ENCODE measurements at regions not wholly inside any gene's neighbourhood (a gene's known extent, or its start where the extent isn't known, plus 50 kb on each side); places are given as distances from the start of the nearest gene placed in this dataset.
"Not testable (repeated sequence)": the region's sequence is repeated elsewhere in the genome, so short reads cannot be mapped to it uniquely, and the experiment has no call there.

- DNase-seq (ENCODE audit: low spot score): no peak
- in situ Hi-C loops (cut with MboI; ENCODE audit: low sequenced_read_pairs, unreplicated experiment): no loop called here
- no peak for TF ChIP-seq CTCF (IDR thresholded peaks at IDR 0.05; ENCODE audit: borderline replicate concordance, control extremely low read depth, extremely low read depth, insufficient read depth, missing control alignments)
Observed at GRCh38 chr2:130289780-130290179, 52.9 kb upstream of the IMP4 start.

DNA sequence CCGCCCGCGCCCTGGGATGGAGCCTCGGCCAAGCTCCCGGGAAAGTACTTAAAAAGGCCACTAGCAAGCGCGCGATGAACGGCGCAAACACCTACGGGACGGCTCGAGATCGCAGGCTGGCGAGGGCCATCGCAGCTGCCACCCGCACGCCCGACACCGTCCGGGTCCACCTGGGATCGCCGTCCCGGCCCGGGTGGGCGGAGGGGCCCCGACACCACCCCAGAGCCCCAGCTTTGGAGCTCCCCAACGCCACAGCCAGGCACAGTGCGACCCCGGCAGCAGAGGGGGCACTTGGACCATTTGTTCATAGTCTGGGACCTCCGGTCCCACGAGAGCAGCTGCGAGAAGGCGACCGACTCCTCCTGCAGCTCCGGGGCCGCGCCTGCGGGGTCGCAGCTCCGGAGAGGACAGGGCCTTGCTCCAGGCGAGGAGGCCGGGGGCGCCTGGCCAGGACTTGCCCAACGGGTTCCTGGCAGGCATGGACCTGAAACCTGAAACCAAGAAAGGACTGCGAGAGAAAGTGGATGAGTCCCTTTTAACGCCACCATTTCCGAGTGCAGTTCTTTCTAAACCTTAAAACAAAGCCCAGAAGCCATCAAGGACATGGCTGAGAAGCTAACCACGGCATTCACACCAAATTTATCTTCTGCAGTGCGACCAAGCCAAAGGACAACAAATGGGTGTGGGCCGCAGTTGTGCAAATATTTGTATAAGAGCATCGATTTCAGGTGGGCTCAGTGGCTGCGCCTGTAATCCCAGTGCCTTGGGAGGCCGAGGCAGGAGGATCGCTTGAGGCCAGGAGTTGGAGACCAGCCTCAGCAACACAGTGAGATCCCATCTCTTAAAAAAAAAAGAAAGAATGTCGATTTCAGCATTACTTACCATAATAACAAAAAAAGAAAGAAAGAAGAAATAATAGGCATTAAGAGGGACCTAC lies 54.0 kb upstream of the IMP4 start:
- in situ Hi-C loops (cut with MboI; ENCODE audit: low sequenced_read_pairs, unreplicated experiment): no loop called here
- no peak for DNase-seq (ENCODE audit: low spot score)
- TF ChIP-seq CTCF (IDR thresholded peaks at IDR 0.05; ENCODE audit: borderline replicate concordance, control extremely low read depth, extremely low read depth, insufficient read depth, missing control alignments): no peak

GRCh38 chr2:130287656-130288026 lies 55.1 kb upstream of the IMP4 start:
- in situ Hi-C loops (cut with MboI; ENCODE audit: low sequenced_read_pairs, unreplicated experiment): no loop called here
- no peak for DNase-seq (ENCODE audit: low spot score)
- no peak for TF ChIP-seq CTCF (IDR thresholded peaks at IDR 0.05; ENCODE audit: borderline replicate concordance, control extremely low read depth, extremely low read depth, insufficient read depth, missing control alignments)

DNA sequence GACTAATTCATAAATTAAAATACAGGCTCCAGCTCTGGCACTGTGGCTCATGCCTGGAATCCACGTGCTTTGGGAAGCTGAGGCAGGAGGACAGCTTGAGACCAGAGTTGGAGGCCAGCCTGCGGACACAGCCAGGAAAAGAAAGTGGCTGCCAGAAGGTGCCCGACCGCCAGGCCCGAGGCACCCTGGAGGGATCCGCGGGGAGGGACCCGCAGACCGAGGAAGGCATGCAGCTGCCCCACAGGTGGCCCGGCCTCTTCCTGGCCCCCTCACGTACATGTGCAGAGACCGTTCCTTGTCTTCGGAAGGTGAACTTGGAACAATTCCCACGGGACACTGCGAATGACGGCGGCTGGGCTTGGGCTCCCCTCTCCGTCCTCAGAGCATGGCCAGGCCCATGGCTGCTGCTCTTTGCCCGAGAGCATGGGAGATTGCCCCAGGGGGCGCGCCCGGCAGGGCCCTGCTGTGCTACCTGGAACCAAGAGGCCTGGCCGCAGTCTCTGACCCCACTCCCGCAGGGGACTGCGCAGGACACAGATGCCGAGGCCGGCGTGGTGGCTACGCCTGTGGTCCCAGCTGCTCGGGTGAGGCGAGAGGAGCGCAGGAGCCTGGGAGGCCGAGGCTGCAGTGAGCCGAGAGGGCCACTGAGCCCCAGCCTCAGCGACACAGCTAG lies 55.6 kb upstream of the IMP4 start:
- in situ Hi-C loops (cut with MboI; ENCODE audit: low sequenced_read_pairs, unreplicated experiment): no loop called here
- TF ChIP-seq CTCF (IDR thresholded peaks at IDR 0.05; ENCODE audit: borderline replicate concordance, control extremely low read depth, extremely low read depth, insufficient read depth, missing control alignments): no peak
- DNase-seq (ENCODE audit: low spot score): no peak

DNA sequence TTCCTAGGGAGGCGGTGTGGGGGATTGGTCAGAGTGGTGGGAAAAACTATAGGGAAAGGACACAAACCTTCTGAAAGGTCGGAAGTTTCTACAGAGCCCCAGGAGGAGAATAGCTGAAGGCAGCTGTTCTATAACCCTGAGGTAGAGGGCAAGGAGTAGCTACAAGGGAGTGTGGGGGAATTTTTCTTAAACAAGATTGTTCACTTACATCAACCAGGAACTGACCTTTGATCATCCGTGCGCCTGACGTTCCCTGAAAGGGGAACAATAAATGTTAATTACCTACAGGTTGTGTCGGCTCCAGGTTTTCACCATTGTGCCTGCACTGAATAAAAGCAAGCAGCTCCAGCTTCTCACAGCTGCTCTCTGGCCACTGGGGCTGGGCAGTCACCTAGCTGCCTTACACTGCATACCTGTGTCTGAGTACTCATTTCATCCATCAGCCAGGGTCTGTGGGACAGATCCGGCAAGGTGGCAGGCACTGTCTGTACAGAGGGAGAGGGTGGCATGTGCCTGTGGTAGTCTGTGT lies 59.3 kb upstream of the IMP4 start:
- in situ Hi-C loops (cut with MboI; ENCODE audit: low sequenced_read_pairs, unreplicated experiment); DNase-seq (ENCODE audit: low spot score): not testable (repeated sequence)

GRCh38 chr2:130279551-130279950 lies 63.1 kb upstream of the IMP4 start:
- in situ Hi-C loops (cut with MboI; ENCODE audit: low sequenced_read_pairs, unreplicated experiment): loop anchor here (5.0 kb wide), 1 partner anchor 1093 kb away; no protein-coding TSS in a partner anchor

GRCh38 chr2:130268333-130268732 lies 70.1 kb upstream of the TUBA3E start:
- in situ Hi-C loops (cut with MboI; ENCODE audit: low sequenced_read_pairs, unreplicated experiment); DNase-seq (ENCODE audit: low spot score): not testable (repeated sequence)

More at GRCh38 chr2:130279551-130279950, 63.1 kb upstream of the IMP4 start:
- DNase-seq (ENCODE audit: low spot score): not testable (repeated sequence)

GRCh38 chr2:130267572-130267971 lies 69.3 kb upstream of the TUBA3E start:
- in situ Hi-C loops (cut with MboI; ENCODE audit: low sequenced_read_pairs, unreplicated experiment); DNase-seq (ENCODE audit: low spot score): not testable (repeated sequence)

GRCh38 chr2:130266836-130267235 lies 68.6 kb upstream of the TUBA3E start:
- DNase-seq (ENCODE audit: low spot score): not testable (repeated sequence)

DNA sequence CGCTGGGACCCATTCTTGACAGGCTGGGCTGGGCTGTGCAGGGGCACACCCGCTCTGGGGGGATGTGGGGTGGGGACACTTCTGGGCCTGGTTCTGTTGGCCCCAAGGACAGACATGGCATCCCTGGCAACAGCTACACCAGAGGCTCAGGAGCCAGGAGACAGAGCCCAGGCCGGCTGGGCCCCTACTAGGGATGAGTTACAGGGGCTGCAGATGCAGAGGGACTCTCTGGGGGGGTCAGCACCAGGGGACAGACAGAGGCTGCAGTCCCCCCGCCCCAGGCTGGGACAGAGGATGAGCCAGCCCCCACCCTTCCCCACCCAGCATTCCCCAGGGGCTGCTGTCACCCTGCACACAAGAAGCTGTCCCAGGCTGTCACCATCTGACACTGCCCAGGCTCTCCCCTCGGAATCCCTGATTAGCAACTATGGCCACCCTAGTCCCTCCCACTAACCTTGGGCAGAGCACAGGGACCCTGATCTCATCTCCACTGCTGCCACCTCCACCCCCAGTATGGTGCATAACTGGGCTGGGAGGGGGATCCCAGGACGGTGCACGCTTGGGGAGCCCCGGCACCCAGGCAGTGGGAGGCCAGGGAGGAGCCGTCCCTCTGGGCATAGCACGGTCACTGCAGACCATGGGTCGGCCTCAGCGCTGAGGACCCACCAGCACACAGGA lies 67.5 kb upstream of the TUBA3E start:
- in situ Hi-C loops (cut with MboI; ENCODE audit: low sequenced_read_pairs, unreplicated experiment); DNase-seq (ENCODE audit: low spot score): not testable (repeated sequence)

More at GRCh38 chr2:130266836-130267235, 68.6 kb upstream of the TUBA3E start:
- in situ Hi-C loops (cut with MboI; ENCODE audit: low sequenced_read_pairs, unreplicated experiment): not testable (repeated sequence)

- DNase-seq (ENCODE audit: low spot score); in situ Hi-C loops (cut with MboI; ENCODE audit: low sequenced_read_pairs, unreplicated experiment): not testable (repeated sequence)
Observed at GRCh38 chr2:130264901-130265320, 66.7 kb upstream of the TUBA3E start.
